AG10803 (cell line): ENCODE measurements at regions not wholly inside any gene's neighbourhood (a gene's known extent, or its start where the extent isn't known, plus 50 kb on each side); places are given as distances from the start of the nearest gene placed in this dataset.

Experiments used
- DNase-seq: peaks from one replicate; pipeline ENCODE4 v3.0.0; 2010; ENCODE audit warnings: low read depth
- H3K4me3 ChIP-seq: 2 replicates; pipeline ENCODE4 v1.5.1; 2011; ENCODE audit warnings: mild to moderate bottlenecking, low read length, control low read depth
- TF ChIP-seq, protein P1 (sequence below): conservative IDR thresholded peaks from 2 replicates; pipeline ENCODE4 v1.5.1; 2011; ENCODE audit warnings: mild to moderate bottlenecking, low read length, control low read depth, inconsistent platforms

GRCh38 chr3:159130108-159130507 is 328.3 kb downstream of the MFSD1 start:
- TF ChIP-seq, protein P1, sequence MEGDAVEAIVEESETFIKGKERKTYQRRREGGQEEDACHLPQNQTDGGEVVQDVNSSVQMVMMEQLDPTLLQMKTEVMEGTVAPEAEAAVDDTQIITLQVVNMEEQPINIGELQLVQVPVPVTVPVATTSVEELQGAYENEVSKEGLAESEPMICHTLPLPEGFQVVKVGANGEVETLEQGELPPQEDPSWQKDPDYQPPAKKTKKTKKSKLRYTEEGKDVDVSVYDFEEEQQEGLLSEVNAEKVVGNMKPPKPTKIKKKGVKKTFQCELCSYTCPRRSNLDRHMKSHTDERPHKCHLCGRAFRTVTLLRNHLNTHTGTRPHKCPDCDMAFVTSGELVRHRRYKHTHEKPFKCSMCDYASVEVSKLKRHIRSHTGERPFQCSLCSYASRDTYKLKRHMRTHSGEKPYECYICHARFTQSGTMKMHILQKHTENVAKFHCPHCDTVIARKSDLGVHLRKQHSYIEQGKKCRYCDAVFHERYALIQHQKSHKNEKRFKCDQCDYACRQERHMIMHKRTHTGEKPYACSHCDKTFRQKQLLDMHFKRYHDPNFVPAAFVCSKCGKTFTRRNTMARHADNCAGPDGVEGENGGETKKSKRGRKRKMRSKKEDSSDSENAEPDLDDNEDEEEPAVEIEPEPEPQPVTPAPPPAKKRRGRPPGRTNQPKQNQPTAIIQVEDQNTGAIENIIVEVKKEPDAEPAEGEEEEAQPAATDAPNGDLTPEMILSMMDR, result no peak
- H3K4me3 ChIP-seq, result no peak overlapping the region
- DNase-seq, result no peak

DNA sequence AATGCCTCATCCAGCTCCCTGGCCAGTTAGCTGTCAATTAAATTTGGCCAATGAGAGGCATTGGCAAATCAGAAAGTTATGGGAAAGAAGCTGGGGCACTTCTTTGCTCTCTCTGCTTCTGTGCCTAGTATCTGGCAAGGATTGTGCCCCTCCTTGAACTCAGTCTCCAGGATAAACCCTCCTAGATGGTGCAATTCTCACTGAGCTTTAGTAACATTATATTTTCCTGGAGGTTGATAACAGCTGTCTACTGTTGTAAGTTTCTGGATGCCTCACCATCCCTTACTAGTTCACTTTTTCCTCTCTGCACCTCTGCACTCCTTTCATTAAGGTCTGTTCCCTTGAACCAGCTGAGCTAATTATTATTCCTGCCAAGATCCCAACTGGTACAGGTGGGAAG is 329.5 kb downstream of the MFSD1 start:
- TF ChIP-seq, protein P1, result no peak
- DNase-seq, result no peak
- no peak overlapping the region for H3K4me3 ChIP-seq

- DNase-seq, result no peak
- no peak overlapping the region for H3K4me3 ChIP-seq
- TF ChIP-seq, protein P1, result no peak
Measured at GRCh38 chr3:159137949-159138348, 336.1 kb downstream of the MFSD1 start.

DNA sequence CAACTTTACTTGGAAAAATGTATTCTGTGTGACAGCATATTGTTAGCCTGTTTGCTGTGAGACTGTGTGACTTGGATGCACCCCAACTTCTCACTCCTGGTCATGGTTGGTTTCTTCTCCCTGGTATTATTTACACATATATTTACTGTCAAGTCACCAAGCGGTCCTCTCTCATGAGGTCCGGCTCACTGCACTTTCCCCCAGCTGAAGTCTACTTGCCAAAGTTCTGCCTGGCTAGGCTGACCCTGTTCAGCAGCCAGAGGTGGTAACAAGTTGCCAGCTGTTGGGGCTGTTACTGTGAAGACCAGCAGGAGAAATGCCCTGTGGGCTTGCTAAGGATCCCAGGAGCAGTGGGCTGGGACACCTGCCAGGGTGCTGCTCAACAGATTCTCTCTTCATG is 337.5 kb downstream of the MFSD1 start:
- TF ChIP-seq, protein P1, result no peak
- no peak overlapping the region for H3K4me3 ChIP-seq
- no peak for DNase-seq

DNA sequence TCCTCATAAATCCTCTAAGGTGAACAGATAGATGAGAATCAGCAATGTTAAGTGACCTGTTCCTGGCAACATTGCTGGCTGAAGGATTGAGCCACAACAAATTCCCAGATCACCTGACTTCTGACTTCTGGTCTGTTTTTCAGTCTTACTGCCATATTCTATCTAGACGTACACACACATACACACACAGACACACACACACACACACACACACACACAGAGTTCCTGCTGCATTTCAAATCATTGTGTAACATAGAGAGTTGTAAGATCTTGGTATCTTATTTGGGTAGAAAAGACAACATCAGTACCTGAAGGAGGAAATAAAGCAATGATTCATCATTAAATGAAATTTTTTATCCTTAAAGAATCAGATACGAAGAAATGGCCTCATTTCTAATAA is 342.6 kb downstream of the MFSD1 start:
- H3K4me3 ChIP-seq, result no peak overlapping the region
- TF ChIP-seq, protein P1, result no peak
- DNase-seq, result no peak

DNA sequence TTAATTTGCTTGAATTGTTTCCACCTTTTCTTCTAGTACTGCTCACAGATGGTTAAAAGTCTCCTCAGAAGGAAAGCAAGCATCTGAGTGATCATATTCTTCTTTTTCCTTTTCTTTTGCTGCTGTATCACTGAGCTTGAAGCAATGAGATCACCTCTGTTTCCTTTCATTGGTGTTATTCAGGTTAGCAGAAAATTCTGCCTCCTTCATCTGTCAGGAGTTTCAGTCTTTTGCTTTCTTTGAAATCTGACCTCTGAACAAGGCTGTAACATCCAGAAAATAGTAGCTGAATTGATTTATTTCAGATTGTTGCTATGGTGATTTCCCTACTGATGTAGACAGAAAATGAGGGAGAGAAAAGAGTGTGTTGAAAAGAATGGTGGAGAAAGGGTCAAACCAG is 343.0 kb downstream of the MFSD1 start:
- DNase-seq, result no peak
- TF ChIP-seq, protein P1, result no peak
- no peak overlapping the region for H3K4me3 ChIP-seq

- no peak overlapping the region for H3K4me3 ChIP-seq
- DNase-seq, result no peak
- TF ChIP-seq, protein P1, result no peak
Measured at GRCh38 chr3:159146392-159146791, 344.5 kb downstream of the MFSD1 start.
